GM12878 (cell line): ENCODE measurements at regions not wholly inside any gene's neighbourhood (a gene's known extent, or its start where the extent isn't known, plus 50 kb on each side); places are given as distances from the start of the nearest gene placed in this dataset.

Experiments
- ATAC-seq: fragments of 200-7000 bp; cut with Tn5 transposase; 3 replicates; pipeline ENCODE4 v1.9.1; 2020; ENCODE audit warnings: mild to moderate bottlenecking, moderate library complexity
- BruUV-seq: library from RNA; stranded (reverse); fragments of 400-500 nt; replicated peaks from 2 replicates; lab custom pipeline; 2021; lab: Mats Ljungman, UMichigan
- CTCF ChIA-PET: fragments of 300-600 bp; sonication (Branson Sonifier 250); formaldehyde crosslinking; extraction: SDS; loops from one replicate; lab custom pipeline; 2021; ENCODE audit warnings: inconsistent platforms; lab: Yijun Ruan, JAX
- POLR2A ChIA-PET: fragments of 350-600 bp; formaldehyde crosslinking; extraction: SDS; loops from one replicate; lab custom pipeline; 2021; ENCODE audit warnings: inconsistent platforms; lab: Charles Lee
- RAD21 ChIA-PET: fragments of 300-600 bp; sonication (Branson Sonifier 250); formaldehyde crosslinking; loops from one replicate; lab custom pipeline; 2023; ENCODE audit warnings: antibody characterized with exemption; ENCODE audit not compliant: unreplicated experiment; lab: Charles Lee
- SMC1A ChIA-PET: fragments of 300-600 bp; sonication (Branson Sonifier 250); formaldehyde crosslinking; loops from one replicate; lab custom pipeline; 2023; ENCODE audit not compliant: unreplicated experiment, uncharacterized antibody; lab: Charles Lee
- DNase-seq: peaks from one replicate; pipeline ENCODE4 v3.0.0-alpha.2; 2011; ENCODE audit warnings: low read depth, low spot score
- FAIRE-seq: peaks from 3 replicates; lab custom pipeline; 2011; peaks lifted over from hg19 to GRCh38; lab: Jason Lieb, UNC
- H2AFZ ChIP-seq: 2 replicates; pipeline ENCODE4 v1.6.0; 2011; ENCODE audit warnings: low read depth, low read length, control low read depth; ENCODE audit not compliant: control insufficient read depth
- H3K27ac ChIP-seq: 2 replicates; pipeline ENCODE4 v1.5.1; 2011; ENCODE audit warnings: control low read depth; ENCODE audit not compliant: control insufficient read depth, insufficient read depth
- H3K27me3 ChIP-seq, 2 experiments: replicated peaks in 1 of 2; 2 replicates each; pipeline versions ENCODE4 v1.6.0 to v1.6.1; 2011; ENCODE audit warnings: low read length in 1 of 2; ENCODE audit not compliant: control insufficient read depth in 2 of 2, insufficient read depth in 2 of 2
- H3K36me3 ChIP-seq, 2 experiments: 2 replicates each; pipeline ENCODE4 v1.5.1; 2011; ENCODE audit warnings: low read length in 1 of 2; ENCODE audit not compliant: control insufficient read depth in 2 of 2, insufficient read depth in 2 of 2
- H3K4me1 ChIP-seq: 2 replicates; pipeline ENCODE4 v1.6.1; 2011; ENCODE audit warnings: mild to moderate bottlenecking, low read length, moderate library complexity, mixed read lengths; ENCODE audit not compliant: control insufficient read depth, insufficient read depth
- H3K4me2 ChIP-seq: 2 replicates; pipeline ENCODE4 v1.6.0; 2011; ENCODE audit warnings: control low read depth; ENCODE audit not compliant: control insufficient read depth, insufficient read depth
- H3K4me3 ChIP-seq: fragments of 200-600 bp; sonication (generic); 2 replicates; pipeline ENCODE4 v1.5.1; 2016
- H3K79me2 ChIP-seq: 2 replicates; pipeline ENCODE4 v1.6.0; 2011; ENCODE audit warnings: low read length; ENCODE audit not compliant: control insufficient read depth, insufficient read depth
- H3K9ac ChIP-seq: 2 replicates; pipeline ENCODE4 v1.8.0; 2011; ENCODE audit warnings: low read length, control low read depth, mixed read lengths; ENCODE audit not compliant: control insufficient read depth, insufficient read depth
- H3K9me3 ChIP-seq: replicated peaks from 3 replicates; pipeline ENCODE4 v1.5.1; 2011; ENCODE audit warnings: mild to moderate bottlenecking, low read length; ENCODE audit not compliant: control insufficient read depth, insufficient read depth
- H4K20me1 ChIP-seq: 2 replicates; pipeline ENCODE4 v1.6.0; 2011; ENCODE audit not compliant: control insufficient read depth, insufficient read depth
- ETV6 ChIP-seq, 2 experiments: fragments of 450-650 bp in 1 of 2; IDR thresholded peaks in 1 of 2; conservative IDR thresholded peaks in 1 of 2; 2 replicates each; pipeline ENCODE4 v1.6.1; 2014; ENCODE audit warnings: antibody characterized with exemption in 1 of 2, borderline replicate concordance in 1 of 2, low read depth in 1 of 2, mild to moderate bottlenecking in 1 of 2, moderate library complexity in 1 of 2
- EZH2 ChIP-seq: IDR thresholded peaks from 2 replicates; pipeline ENCODE4 v1.6.1; 2012; ENCODE audit warnings: low read depth, mild to moderate bottlenecking, control low read depth, inconsistent platforms, low read length, borderline replicate concordance; ENCODE audit not compliant: control insufficient read depth
- JUNB ChIP-seq: IDR thresholded peaks from 2 replicates; pipeline ENCODE4 v1.6.1; 2016; ENCODE audit warnings: antibody characterized with exemption, mild to moderate bottlenecking
- MEF2A ChIP-seq: IDR thresholded peaks from 2 replicates; pipeline ENCODE4 v1.6.1; 2011; ENCODE audit warnings: low read depth, mild to moderate bottlenecking, low read length, moderate library complexity; ENCODE audit not compliant: insufficient read depth
- NBN ChIP-seq: fragments of 450-650 bp; IDR thresholded peaks from 2 replicates; pipeline ENCODE4 v1.6.1; 2016
- NFXL1 ChIP-seq: fragments of 450-650 bp; IDR thresholded peaks from 2 replicates; pipeline ENCODE4 v1.6.1; 2017; ENCODE audit warnings: antibody characterized with exemption, mild to moderate bottlenecking, borderline replicate concordance
- YBX1 ChIP-seq: fragments of 450-650 bp; IDR thresholded peaks from 2 replicates; pipeline ENCODE4 v1.6.1; 2016; ENCODE audit warnings: antibody characterized with exemption
- YY1 ChIP-seq: IDR thresholded peaks from 2 replicates; pipeline ENCODE4 v1.6.1; 2011; ENCODE audit warnings: low read depth, mild to moderate bottlenecking, low read length
- ZNF622 ChIP-seq: fragments of 450-650 bp; IDR thresholded peaks from 2 replicates; pipeline ENCODE4 v1.6.1; 2017; ENCODE audit warnings: mild to moderate bottlenecking, inconsistent platforms
- WGBS: methylation state at CpG from one replicate; pipeline ENCODE4 v1.1.6; 2016; ENCODE audit warnings: low lambda C conversion rate; ENCODE audit not compliant: insufficient replicate concordance, insufficient coverage; ENCODE audit errors: missing lambda C conversion rate; 5-methylcytosine and 5-hydroxymethylcytosine counted together
- in situ Hi-C: fragments of 300-500 bp; cut with MboI; formaldehyde crosslinking; loops from 9 replicates; pipeline ENCODE4 v1.14.3; 2018; ENCODE audit warnings: mixed read lengths
- intact Hi-C: fragments of 100-400 bp; cut with micrococcal nuclease; formaldehyde crosslinking; loops from one replicate; pipeline ENCODE4 v1.14.2; 2022; ENCODE audit not compliant: unreplicated experiment
- TF ChIP-seq, protein P1 (sequence below): fragments of 450-650 bp; IDR thresholded peaks from 2 replicates; pipeline ENCODE4 v1.6.1; 2016; ENCODE audit warnings: mild to moderate bottlenecking
- TF ChIP-seq, protein P2 (sequence below): IDR thresholded peaks from 2 replicates; pipeline ENCODE4 v1.6.1; 2012; ENCODE audit warnings: low read depth, low read length, improper control_type of control experiment
- TF ChIP-seq, protein P3 (sequence below): fragments of 450-650 bp; IDR thresholded peaks from 2 replicates; pipeline ENCODE4 v1.6.1; 2017; ENCODE audit warnings: mild to moderate bottlenecking, moderate library complexity
- TF ChIP-seq, protein P4 (sequence below), 3 experiments: IDR thresholded peaks in 2 of 3; conservative IDR thresholded peaks in 1 of 3; 2 replicates each; pipeline ENCODE4 v1.5.1; 2011; ENCODE audit warnings: low read depth in 3 of 3, low read length in 3 of 3, mild to moderate bottlenecking in 3 of 3, control low read depth in 2 of 3, moderate library complexity in 2 of 3, inconsistent platforms in 1 of 3, mixed read lengths in 1 of 3; ENCODE audit not compliant: control insufficient read depth in 2 of 3, insufficient read depth in 1 of 3; ENCODE audit errors: extremely low read depth in 1 of 3
- TF ChIP-seq, protein P5 (sequence below): fragments of 450-650 bp; IDR thresholded peaks from 2 replicates; pipeline ENCODE4 v1.6.1; 2017; ENCODE audit warnings: borderline replicate concordance

DNA sequence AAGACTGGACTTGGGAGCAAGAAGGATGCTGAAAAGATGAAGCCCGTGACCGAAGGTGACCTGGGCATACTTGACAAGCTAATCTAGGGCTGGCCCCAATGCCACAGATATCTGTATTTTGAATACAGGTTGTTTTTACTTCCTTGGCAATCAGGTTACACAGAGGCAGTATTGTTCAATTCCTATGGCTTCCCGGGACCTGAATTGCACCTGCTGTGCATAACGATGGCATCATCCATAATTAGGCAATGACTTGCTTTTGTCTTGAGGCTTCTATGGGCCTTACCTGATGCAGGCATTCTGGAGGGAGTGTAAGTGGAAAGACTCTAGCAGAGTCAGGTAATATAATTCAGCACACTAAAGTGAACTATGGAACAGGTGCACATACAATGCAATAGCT lies 60.6 kb upstream of the CUL3 start:
- no peaks in the 10 kb centered on the region for H3K36me3 ChIP-seq
- POLR2A ChIA-PET = no interaction called here
- H3K4me2 ChIP-seq = no peak overlapping the region
- RAD21 ChIA-PET = interaction anchor here (0.6 to 6.3 kb wide), 5 partner anchors 76 to 286 kb away, joined by 3 to 32 read pairs (median 3); no protein-coding TSS in a partner anchor
- no peaks in the 10 kb centered on the region for H3K27me3 ChIP-seq
- H3K9me3 ChIP-seq = no peaks in the 10 kb centered on the region
- BruUV-seq = no TSS peak
- WGBS = 41% methylated on average over 4 of the region's 4 CpGs
- H3K27ac ChIP-seq = no peak overlapping the region
- H2AFZ ChIP-seq = no peak overlapping the region
- H4K20me1 ChIP-seq = no peaks in the 10 kb centered on the region
- SMC1A ChIA-PET = interaction anchor here (0.6 to 4.1 kb wide), 16 partner anchors 7 to 290 kb away, joined by 3 to 20 read pairs (median 5); no protein-coding TSS in a partner anchor
- DNase-seq (no peak), ATAC-seq (peak; percentile 17), FAIRE-seq (no peak)
- no peak overlapping the region for H3K9ac ChIP-seq
- intact Hi-C loops = loop anchor here (1.0 to 10.0 kb wide), 5 partner anchors 58 to 671 kb away; partner anchors contain the start of gene CUL3
- H3K79me2 ChIP-seq = no peaks in the 10 kb centered on the region
- H3K4me3 ChIP-seq = no peak overlapping the region
- H3K4me1 ChIP-seq = no peaks in the 10 kb centered on the region
- CTCF ChIA-PET = interaction anchor here (0.5 to 9.2 kb wide), 28 partner anchors 9 to 676 kb away, joined by 3 to 145 read pairs (median 3); no protein-coding TSS in a partner anchor
- in situ Hi-C loops = loop anchor here (5.0 to 25.0 kb wide), 2 partner anchors 288 to 658 kb away; no protein-coding TSS in a partner anchor
- TF ChIP-seq ZNF622 (no peak), YY1 (no peak), JUNB (no peak), YBX1 (no peak), ETV6 (conservative IDR thresholded peaks at IDR 0.05 in 1 of 2, IDR thresholded peaks at IDR 0.05 in 1 of 2; ENCODE audit: borderline replicate concordance in 1 of 2, low read depth in 1 of 2) (no peak), NBN (no peak), NFXL1 (no peak), MEF2A (no peak), EZH2 (no peak)
- TF ChIP-seq, protein P1, sequence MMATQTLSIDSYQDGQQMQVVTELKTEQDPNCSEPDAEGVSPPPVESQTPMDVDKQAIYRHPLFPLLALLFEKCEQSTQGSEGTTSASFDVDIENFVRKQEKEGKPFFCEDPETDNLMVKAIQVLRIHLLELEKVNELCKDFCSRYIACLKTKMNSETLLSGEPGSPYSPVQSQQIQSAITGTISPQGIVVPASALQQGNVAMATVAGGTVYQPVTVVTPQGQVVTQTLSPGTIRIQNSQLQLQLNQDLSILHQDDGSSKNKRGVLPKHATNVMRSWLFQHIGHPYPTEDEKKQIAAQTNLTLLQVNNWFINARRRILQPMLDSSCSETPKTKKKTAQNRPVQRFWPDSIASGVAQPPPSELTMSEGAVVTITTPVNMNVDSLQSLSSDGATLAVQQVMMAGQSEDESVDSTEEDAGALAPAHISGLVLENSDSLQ = no peak
- TF ChIP-seq, protein P2, sequence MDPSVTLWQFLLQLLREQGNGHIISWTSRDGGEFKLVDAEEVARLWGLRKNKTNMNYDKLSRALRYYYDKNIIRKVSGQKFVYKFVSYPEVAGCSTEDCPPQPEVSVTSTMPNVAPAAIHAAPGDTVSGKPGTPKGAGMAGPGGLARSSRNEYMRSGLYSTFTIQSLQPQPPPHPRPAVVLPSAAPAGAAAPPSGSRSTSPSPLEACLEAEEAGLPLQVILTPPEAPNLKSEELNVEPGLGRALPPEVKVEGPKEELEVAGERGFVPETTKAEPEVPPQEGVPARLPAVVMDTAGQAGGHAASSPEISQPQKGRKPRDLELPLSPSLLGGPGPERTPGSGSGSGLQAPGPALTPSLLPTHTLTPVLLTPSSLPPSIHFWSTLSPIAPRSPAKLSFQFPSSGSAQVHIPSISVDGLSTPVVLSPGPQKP = no peak
- TF ChIP-seq, protein P3, sequence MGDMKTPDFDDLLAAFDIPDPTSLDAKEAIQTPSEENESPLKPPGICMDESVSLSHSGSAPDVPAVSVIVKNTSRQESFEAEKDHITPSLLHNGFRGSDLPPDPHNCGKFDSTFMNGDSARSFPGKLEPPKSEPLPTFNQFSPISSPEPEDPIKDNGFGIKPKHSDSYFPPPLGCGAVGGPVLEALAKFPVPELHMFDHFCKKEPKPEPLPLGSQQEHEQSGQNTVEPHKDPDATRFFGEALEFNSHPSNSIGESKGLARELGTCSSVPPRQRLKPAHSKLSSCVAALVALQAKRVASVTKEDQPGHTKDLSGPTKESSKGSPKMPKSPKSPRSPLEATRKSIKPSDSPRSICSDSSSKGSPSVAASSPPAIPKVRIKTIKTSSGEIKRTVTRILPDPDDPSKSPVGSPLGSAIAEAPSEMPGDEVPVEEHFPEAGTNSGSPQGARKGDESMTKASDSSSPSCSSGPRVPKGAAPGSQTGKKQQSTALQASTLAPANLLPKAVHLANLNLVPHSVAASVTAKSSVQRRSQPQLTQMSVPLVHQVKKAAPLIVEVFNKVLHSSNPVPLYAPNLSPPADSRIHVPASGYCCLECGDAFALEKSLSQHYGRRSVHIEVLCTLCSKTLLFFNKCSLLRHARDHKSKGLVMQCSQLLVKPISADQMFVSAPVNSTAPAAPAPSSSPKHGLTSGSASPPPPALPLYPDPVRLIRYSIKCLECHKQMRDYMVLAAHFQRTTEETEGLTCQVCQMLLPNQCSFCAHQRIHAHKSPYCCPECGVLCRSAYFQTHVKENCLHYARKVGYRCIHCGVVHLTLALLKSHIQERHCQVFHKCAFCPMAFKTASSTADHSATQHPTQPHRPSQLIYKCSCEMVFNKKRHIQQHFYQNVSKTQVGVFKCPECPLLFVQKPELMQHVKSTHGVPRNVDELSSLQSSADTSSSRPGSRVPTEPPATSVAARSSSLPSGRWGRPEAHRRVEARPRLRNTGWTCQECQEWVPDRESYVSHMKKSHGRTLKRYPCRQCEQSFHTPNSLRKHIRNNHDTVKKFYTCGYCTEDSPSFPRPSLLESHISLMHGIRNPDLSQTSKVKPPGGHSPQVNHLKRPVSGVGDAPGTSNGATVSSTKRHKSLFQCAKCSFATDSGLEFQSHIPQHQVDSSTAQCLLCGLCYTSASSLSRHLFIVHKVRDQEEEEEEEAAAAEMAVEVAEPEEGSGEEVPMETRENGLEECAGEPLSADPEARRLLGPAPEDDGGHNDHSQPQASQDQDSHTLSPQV = no peak
- TF ChIP-seq, protein P4, sequence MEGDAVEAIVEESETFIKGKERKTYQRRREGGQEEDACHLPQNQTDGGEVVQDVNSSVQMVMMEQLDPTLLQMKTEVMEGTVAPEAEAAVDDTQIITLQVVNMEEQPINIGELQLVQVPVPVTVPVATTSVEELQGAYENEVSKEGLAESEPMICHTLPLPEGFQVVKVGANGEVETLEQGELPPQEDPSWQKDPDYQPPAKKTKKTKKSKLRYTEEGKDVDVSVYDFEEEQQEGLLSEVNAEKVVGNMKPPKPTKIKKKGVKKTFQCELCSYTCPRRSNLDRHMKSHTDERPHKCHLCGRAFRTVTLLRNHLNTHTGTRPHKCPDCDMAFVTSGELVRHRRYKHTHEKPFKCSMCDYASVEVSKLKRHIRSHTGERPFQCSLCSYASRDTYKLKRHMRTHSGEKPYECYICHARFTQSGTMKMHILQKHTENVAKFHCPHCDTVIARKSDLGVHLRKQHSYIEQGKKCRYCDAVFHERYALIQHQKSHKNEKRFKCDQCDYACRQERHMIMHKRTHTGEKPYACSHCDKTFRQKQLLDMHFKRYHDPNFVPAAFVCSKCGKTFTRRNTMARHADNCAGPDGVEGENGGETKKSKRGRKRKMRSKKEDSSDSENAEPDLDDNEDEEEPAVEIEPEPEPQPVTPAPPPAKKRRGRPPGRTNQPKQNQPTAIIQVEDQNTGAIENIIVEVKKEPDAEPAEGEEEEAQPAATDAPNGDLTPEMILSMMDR (IDR thresholded peaks at IDR 0.05 in 2 of 3, conservative IDR thresholded peaks at IDR 0.05 in 1 of 3; ENCODE audit: control insufficient read depth in 2 of 3, extremely low read depth in 1 of 3, insufficient read depth in 1 of 3, low read depth in 3 of 3, low read length in 3 of 3) = no peak
- TF ChIP-seq, protein P5, sequence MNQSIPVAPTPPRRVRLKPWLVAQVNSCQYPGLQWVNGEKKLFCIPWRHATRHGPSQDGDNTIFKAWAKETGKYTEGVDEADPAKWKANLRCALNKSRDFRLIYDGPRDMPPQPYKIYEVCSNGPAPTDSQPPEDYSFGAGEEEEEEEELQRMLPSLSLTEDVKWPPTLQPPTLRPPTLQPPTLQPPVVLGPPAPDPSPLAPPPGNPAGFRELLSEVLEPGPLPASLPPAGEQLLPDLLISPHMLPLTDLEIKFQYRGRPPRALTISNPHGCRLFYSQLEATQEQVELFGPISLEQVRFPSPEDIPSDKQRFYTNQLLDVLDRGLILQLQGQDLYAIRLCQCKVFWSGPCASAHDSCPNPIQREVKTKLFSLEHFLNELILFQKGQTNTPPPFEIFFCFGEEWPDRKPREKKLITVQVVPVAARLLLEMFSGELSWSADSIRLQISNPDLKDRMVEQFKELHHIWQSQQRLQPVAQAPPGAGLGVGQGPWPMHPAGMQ = no peak
